ENCODE measurements at regions not wholly inside any gene's neighbourhood (a gene's known extent, or its start where the extent isn't known, plus 50 kb on each side); places are given as distances from the start of the nearest gene placed in this dataset.

- H3K36me3 ChIP-seq (ENCODE audit: control insufficient read depth, insufficient read depth, low read length), result no peaks in the 10 kb centered on the region
- no peak overlapping the region for H3K27ac ChIP-seq (ENCODE audit: low read depth, low read length)
- no peaks in the 10 kb centered on the region for H3K9me3 Mint-ChIP-seq
- no peaks in the 10 kb centered on the region for H3K27me3 ChIP-seq (ENCODE audit: control insufficient read depth, insufficient read depth, low read length, poor library complexity, severe bottlenecking)
- no peaks in the 10 kb centered on the region for H3K4me1 ChIP-seq (ENCODE audit: control insufficient read depth, insufficient read depth, low read length)
- H3K27ac Mint-ChIP-seq, result no peak overlapping the region
- no peak overlapping the region for H3K4me3 ChIP-seq (ENCODE audit: low read length)
- H3K4me1 Mint-ChIP-seq, result no peaks in the 10 kb centered on the region
- no peaks in the 10 kb centered on the region for H3K27me3 Mint-ChIP-seq (ENCODE audit: insufficient read depth)
- no peaks in the 10 kb centered on the region for H3K9me3 ChIP-seq (ENCODE audit: control insufficient read depth, low read length)
- H3K36me3 Mint-ChIP-seq (ENCODE audit: low read depth), result no peaks in the 10 kb centered on the region
- TF ChIP-seq CTCF (conservative IDR thresholded peaks at IDR 0.05), result no peak
- DNase-seq, result no peak
- H3K9ac ChIP-seq (ENCODE audit: extremely low read depth, low read length, poor library complexity, severe bottlenecking), result no peak overlapping the region
- H3K4me3 Mint-ChIP-seq, result no peak overlapping the region
Observed at GRCh38 chr1:218205721-218206120, 79.4 kb upstream of the RRP15 start.

DNA sequence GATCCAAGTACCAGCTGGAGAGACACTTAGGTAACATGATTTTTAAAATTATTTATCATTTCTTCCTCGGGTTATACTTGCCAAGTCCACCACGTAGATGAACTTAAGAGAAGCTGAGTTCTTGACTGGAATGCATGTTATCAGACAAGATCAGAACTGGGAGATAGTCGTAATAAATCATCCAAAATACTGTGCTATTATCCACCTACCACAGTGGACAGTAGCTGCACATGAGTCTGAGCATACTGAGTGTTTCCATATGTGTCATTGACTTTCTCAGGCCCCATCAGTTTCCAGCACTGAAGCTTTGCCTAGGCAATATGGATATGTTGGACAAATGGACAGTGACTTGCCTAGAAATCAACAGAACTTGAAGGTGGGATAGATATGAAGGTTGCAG, 77.9 kb upstream of the RRP15 start:
- no peak overlapping the region for H3K4me3 Mint-ChIP-seq
- no peaks in the 10 kb centered on the region for H3K36me3 Mint-ChIP-seq (ENCODE audit: low read depth)
- H3K9me3 Mint-ChIP-seq, result no peaks in the 10 kb centered on the region

DNA sequence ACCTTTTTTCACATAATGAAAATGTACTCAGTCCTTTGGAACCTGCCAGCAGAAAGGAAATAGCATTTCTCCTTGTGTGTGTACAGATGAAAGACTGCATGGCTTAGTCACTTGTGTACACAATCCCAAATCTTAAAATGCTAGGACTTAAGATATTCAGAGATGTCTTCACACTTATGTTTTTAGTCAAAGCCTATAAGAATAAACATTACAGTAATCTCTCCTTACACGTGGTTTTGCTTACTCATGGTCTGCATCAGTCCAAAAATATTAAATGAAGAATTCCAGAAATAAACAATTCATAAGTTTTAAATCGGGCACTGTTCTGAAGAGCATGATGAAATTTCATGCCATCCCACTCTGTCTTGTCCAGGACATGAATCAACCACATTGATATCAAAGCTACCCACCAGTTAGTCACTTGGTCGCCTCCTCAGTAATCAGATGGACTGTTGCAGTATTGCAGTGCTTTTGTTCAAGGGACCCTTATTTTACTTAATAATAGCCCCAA, 75.7 kb upstream of the RRP15 start:
- H3K36me3 ChIP-seq (ENCODE audit: control insufficient read depth, insufficient read depth, low read length), result no peaks in the 10 kb centered on the region
- Mint-ChIP-seq H3K9me3 (no peaks in the 10 kb centered on the region), H3K27me3 (ENCODE audit: insufficient read depth) (peaks cover 5% of the 10 kb centered on the region), H3K4me3 (no peak overlapping the region), H3K27ac (no peak overlapping the region), H3K36me3 (ENCODE audit: low read depth) (no peaks in the 10 kb centered on the region), H3K4me1 (no peaks in the 10 kb centered on the region)
- no peak overlapping the region for H3K4me3 ChIP-seq (ENCODE audit: low read length)
- DNase-seq, result no peak
- 83 to 96% methylated on average over 3 of the region's 3 CpGs for WGBS, 2 experiments (ENCODE audit: insufficient coverage in 1 of 2, insufficient read length in 1 of 2)
- TF ChIP-seq CTCF (conservative IDR thresholded peaks at IDR 0.05), result no peak
- H3K9me3 ChIP-seq (ENCODE audit: control insufficient read depth, low read length), result no peaks in the 10 kb centered on the region
- H3K4me1 ChIP-seq (ENCODE audit: control insufficient read depth, insufficient read depth, low read length), result no peaks in the 10 kb centered on the region
- no peak overlapping the region for H3K9ac ChIP-seq (ENCODE audit: extremely low read depth, low read length, poor library complexity, severe bottlenecking)
- no peak overlapping the region for H3K27ac ChIP-seq (ENCODE audit: low read depth, low read length)
- H3K27me3 ChIP-seq (ENCODE audit: control insufficient read depth, insufficient read depth, low read length, poor library complexity, severe bottlenecking), result no peaks in the 10 kb centered on the region

More for the DNA sequence above, 77.9 kb upstream of the RRP15 start:
- 92% methylated on average over 3 of the region's 3 CpGs; no CpG with 5 or more reads in 1 of the 2 experiments for WGBS, 2 experiments (ENCODE audit: insufficient coverage in 1 of 2, insufficient read length in 1 of 2)
- Histone ChIP-seq H3K36me3 (ENCODE audit: control insufficient read depth, insufficient read depth, low read length) (no peaks in the 10 kb centered on the region), H3K9me3 (ENCODE audit: control insufficient read depth, low read length) (no peaks in the 10 kb centered on the region), H3K4me1 (ENCODE audit: control insufficient read depth, insufficient read depth, low read length) (no peaks in the 10 kb centered on the region), H3K9ac (ENCODE audit: extremely low read depth, low read length, poor library complexity, severe bottlenecking) (no peak overlapping the region), H3K27me3 (ENCODE audit: control insufficient read depth, insufficient read depth, low read length, poor library complexity, severe bottlenecking) (no peaks in the 10 kb centered on the region), H3K27ac (ENCODE audit: low read depth, low read length) (no peak overlapping the region), H3K4me3 (ENCODE audit: low read length) (no peak overlapping the region)
- no peak overlapping the region for H3K27ac Mint-ChIP-seq
- no peaks in the 10 kb centered on the region for H3K4me1 Mint-ChIP-seq
- no peak for DNase-seq
- no peaks in the 10 kb centered on the region for H3K27me3 Mint-ChIP-seq (ENCODE audit: insufficient read depth)
- no peak for TF ChIP-seq CTCF (conservative IDR thresholded peaks at IDR 0.05)

Data from endodermal cell (in vitro differentiated cells).